ENCODE measurements at regions not wholly inside any gene's neighbourhood (a gene's known extent, or its start where the extent isn't known, plus 50 kb on each side); places are given as distances from the start of the nearest gene placed in this dataset.
"Not testable (repeated sequence)": the region's sequence is repeated elsewhere in the genome, so short reads cannot be mapped to it uniquely, and the experiment has no call there.

DNA sequence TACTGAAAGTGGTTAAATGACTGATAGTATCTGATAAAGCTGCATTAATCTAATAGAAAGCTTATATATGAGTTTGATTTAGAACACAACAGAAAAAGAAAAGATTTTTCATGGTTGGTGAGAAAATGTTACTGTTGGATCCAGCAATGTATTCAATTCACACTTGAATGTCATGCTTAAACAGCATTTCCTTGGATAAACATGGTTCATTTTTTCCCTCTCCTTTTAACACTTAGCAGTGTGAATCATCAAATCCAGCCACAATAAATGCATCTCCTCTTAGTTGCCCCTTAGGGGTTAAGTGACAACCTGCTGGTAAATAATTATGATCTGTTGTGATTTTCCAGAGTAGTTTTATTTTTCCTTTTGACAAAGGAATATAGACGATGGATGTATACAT lies 74.9 kb upstream of the GRIP1 start:
- Mint-ChIP-seq H3K9me3 (peaks cover 0 to 2% of the 10 kb centered on the region in 2 donors), H3K27ac (no peak overlapping the region), H3K4me1 (peaks cover 7 to 9% of the 10 kb centered on the region in 2 donors), H3K36me3 (no peaks in the 10 kb centered on the region), H3K27me3 (peaks cover 6 to 21% of the 10 kb centered on the region in 2 donors), H3K4me3 (no peak overlapping the region)
- DNase-seq: no peak
- no peak for ATAC-seq (replicated peaks)

DNA sequence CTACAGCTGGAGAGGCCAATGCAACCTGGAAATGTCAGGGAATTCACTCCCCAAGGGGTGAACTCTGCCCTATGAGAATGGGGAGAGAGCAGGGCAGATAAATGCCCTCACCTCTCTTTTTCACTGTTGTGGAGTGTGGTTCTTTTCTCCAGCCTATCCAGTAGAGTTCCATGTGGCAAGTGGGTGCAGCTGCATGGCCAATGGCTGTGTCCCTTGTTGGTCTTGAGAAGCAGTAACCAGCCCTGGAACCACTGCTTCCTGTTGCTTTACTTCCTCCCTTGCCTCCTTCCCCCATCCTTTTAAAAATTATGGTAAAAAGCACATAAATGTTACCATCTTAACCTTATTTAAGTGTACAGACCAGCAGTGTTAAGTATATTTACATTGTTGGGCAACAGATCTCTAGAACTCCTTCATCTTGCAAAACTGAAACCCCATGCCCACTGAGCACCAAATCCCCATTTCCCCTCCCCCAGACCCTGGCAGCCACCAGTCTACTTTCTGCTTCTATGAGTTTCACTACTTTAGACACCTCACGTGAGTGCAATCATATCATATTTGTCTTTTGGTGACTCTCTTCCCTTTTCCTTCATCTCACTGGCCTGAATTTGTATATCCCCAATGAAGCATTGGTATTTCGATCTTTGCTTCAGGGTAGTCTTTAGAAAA lies 77.0 kb upstream of the GRIP1 start:
- no peak overlapping the region for H3K4me3 Mint-ChIP-seq
- H3K9me3 Mint-ChIP-seq: peaks cover 0 to 2% of the 10 kb centered on the region in 2 donors
- H3K36me3 Mint-ChIP-seq: no peaks in the 10 kb centered on the region
- no peak for DNase-seq
- peaks cover 7 to 9% of the 10 kb centered on the region in 2 donors for H3K4me1 Mint-ChIP-seq
- no peak for ATAC-seq (replicated peaks)
- H3K27me3 Mint-ChIP-seq: peaks cover 8 to 10% of the 10 kb centered on the region in 2 donors
- no peak overlapping the region for H3K27ac Mint-ChIP-seq

GRCh38 chr12:66756631-66757030 lies 77.8 kb upstream of the GRIP1 start:
- DNase-seq (no peak), ATAC-seq (replicated peaks) (peak in 1 of 2 donors; percentile 33)
- Mint-ChIP-seq H3K4me1 (peaks cover 7 to 9% of the 10 kb centered on the region in 2 donors), H3K27me3 (peaks cover 15 to 16% of the 10 kb centered on the region in 2 donors), H3K4me3 (no peak overlapping the region), H3K9me3 (peaks cover 0 to 7% of the 10 kb centered on the region in 2 donors), H3K36me3 (no peaks in the 10 kb centered on the region), H3K27ac (no peak overlapping the region)

- H3K4me3 Mint-ChIP-seq; H3K36me3 Mint-ChIP-seq; DNase-seq; H3K4me1 Mint-ChIP-seq; H3K27ac Mint-ChIP-seq; ATAC-seq (replicated peaks); H3K9me3 Mint-ChIP-seq: not testable (repeated sequence)
- H3K27me3 Mint-ChIP-seq: peaks cover 11 to 14% of the 10 kb centered on the region in 2 donors
Observed at GRCh38 chr12:66760122-66760521, 81.2 kb upstream of the GRIP1 start.

DNA sequence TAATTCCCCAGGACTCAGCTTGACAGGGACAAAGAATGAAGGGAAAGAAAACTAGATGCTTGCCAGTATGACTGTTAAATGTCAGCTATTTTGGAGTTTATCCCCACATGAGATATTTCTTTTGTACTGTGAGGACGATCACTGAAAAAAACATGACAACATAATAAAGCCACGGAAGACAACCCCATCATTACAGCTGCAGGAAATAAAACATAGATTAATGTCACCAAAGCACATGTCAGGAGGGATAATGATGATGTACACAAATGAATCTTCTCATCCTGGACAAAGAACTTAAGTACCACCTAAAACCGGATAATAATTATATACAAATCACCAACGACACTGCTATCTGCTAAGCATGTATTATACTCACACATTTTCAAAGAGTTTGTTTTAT lies 84.6 kb upstream of the GRIP1 start:
- ATAC-seq (replicated peaks): no peak
- peaks cover 11 to 12% of the 10 kb centered on the region in 2 donors for H3K27me3 Mint-ChIP-seq
- H3K4me1 Mint-ChIP-seq: peaks cover 0 to 2% of the 10 kb centered on the region in 2 donors
- H3K9me3 Mint-ChIP-seq: peaks cover 0 to 5% of the 10 kb centered on the region in 2 donors
- DNase-seq: no peak
- H3K27ac Mint-ChIP-seq: no peak overlapping the region
- H3K36me3 Mint-ChIP-seq: no peaks in the 10 kb centered on the region
- no peak overlapping the region for H3K4me3 Mint-ChIP-seq

- ATAC-seq (replicated peaks) (no peak), DNase-seq (no peak)
- Mint-ChIP-seq H3K4me3 (no peak overlapping the region), H3K27me3 (peaks cover 11 to 19% of the 10 kb centered on the region in 2 donors), H3K9me3 (peaks cover 0 to 5% of the 10 kb centered on the region in 2 donors), H3K27ac (no peak overlapping the region), H3K36me3 (peaks cover 0 to 1% of the 10 kb centered on the region in 2 donors), H3K4me1 (peaks cover 7% of the 10 kb centered on the region in 2 donors)
Observed at GRCh38 chr12:66765204-66765603, 86.3 kb upstream of the GRIP1 start.

GRCh38 chr12:66767536-66767935 lies 88.7 kb upstream of the GRIP1 start:
- DNase-seq (no peak), ATAC-seq (replicated peaks) (no peak)
- no peaks in the 10 kb centered on the region for H3K9me3 Mint-ChIP-seq
- H3K27ac Mint-ChIP-seq: no peak overlapping the region
- H3K4me1 Mint-ChIP-seq: peaks cover 7% of the 10 kb centered on the region in 2 donors
- no peak overlapping the region for H3K4me3 Mint-ChIP-seq
- H3K27me3 Mint-ChIP-seq: peaks cover 0 to 14% of the 10 kb centered on the region in 2 donors
- H3K36me3 Mint-ChIP-seq: peaks cover 0 to 1% of the 10 kb centered on the region in 2 donors

GRCh38 chr12:66768293-66768692 lies 89.4 kb upstream of the GRIP1 start:
- no peak for DNase-seq
- peaks cover 7% of the 10 kb centered on the region in 2 donors for H3K4me1 Mint-ChIP-seq
- peak in 1 of 2 donors; percentile 65 for ATAC-seq (replicated peaks)
- peaks cover 0 to 1% of the 10 kb centered on the region in 2 donors for H3K36me3 Mint-ChIP-seq
- no peak overlapping the region for H3K4me3 Mint-ChIP-seq
- H3K27ac Mint-ChIP-seq: no peak overlapping the region
- H3K9me3 Mint-ChIP-seq: no peaks in the 10 kb centered on the region
- peaks cover 0 to 11% of the 10 kb centered on the region in 2 donors for H3K27me3 Mint-ChIP-seq

GRCh38 chr12:66774929-66775328 lies 96.1 kb upstream of the GRIP1 start:
- Mint-ChIP-seq H3K27ac (no peak overlapping the region), H3K4me3 (no peak overlapping the region), H3K36me3 (no peaks in the 10 kb centered on the region), H3K27me3 (peaks cover 8 to 15% of the 10 kb centered on the region in 2 donors), H3K9me3 (no peaks in the 10 kb centered on the region), H3K4me1 (peaks cover 0 to 11% of the 10 kb centered on the region in 2 donors)
- DNase-seq (no peak), ATAC-seq (replicated peaks) (no peak)

GRCh38 chr12:66775871-66776270 lies 97.0 kb upstream of the GRIP1 start:
- H3K36me3 Mint-ChIP-seq: no peaks in the 10 kb centered on the region
- DNase-seq: no peak
- no peak overlapping the region for H3K27ac Mint-ChIP-seq
- no peak for ATAC-seq (replicated peaks)
- peaks cover 8 to 15% of the 10 kb centered on the region in 2 donors for H3K27me3 Mint-ChIP-seq
- peaks cover 0 to 11% of the 10 kb centered on the region in 2 donors for H3K4me1 Mint-ChIP-seq
- H3K9me3 Mint-ChIP-seq: no peaks in the 10 kb centered on the region
- H3K4me3 Mint-ChIP-seq: no peak overlapping the region

DNA sequence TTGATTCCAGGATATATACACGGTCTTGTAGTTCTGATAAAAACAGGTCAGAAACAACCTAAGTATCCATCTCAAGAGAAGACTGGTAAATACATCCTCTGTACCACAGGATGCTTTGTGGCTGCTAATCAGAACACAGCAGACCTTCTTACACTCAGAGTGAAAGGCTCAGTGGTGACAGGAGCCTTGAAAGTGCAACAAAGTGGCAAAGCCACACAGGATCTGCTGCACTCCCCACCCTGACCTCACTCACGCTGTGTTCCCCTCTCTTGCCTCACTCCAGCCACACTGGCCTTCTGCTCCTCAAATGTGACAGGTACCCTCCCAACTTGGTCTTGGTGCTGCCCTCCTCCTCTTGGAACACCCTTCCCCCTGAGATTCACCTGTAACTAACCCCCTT lies 98.1 kb upstream of the GRIP1 start:
- ATAC-seq (replicated peaks): peak; percentile 78 to 81
- peaks cover 0 to 11% of the 10 kb centered on the region in 2 donors for H3K4me1 Mint-ChIP-seq
- DNase-seq: no peak
- H3K27ac Mint-ChIP-seq: no peak overlapping the region
- peaks cover 8 to 15% of the 10 kb centered on the region in 2 donors for H3K27me3 Mint-ChIP-seq
- no peak overlapping the region for H3K4me3 Mint-ChIP-seq
- H3K9me3 Mint-ChIP-seq: no peaks in the 10 kb centered on the region
- H3K36me3 Mint-ChIP-seq: no peaks in the 10 kb centered on the region

DNA sequence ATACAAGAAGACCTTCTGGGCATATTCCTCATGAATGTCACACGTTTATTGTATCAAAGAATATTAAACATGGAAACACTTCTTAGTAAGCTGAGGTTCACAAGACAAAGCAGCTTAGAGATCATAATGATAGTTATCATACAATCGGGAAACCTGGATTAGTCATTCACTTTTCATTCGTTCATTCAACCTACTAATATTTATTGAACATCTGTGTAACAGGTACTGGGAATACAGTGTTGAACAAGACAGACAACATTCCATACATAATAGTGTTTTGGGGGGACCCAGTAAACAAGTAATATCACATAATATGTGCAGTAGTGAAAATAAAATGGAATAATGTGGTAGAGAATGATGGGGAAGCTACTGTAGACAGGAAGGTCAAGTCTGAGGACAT lies 100.6 kb upstream of the GRIP1 start:
- no peak for ATAC-seq (replicated peaks)
- Mint-ChIP-seq H3K4me1 (peaks cover 0 to 11% of the 10 kb centered on the region in 2 donors), H3K27ac (no peak overlapping the region), H3K9me3 (no peaks in the 10 kb centered on the region), H3K27me3 (peaks cover 8 to 15% of the 10 kb centered on the region in 2 donors), H3K4me3 (no peak overlapping the region), H3K36me3 (no peaks in the 10 kb centered on the region)
- no peak for DNase-seq

DNA sequence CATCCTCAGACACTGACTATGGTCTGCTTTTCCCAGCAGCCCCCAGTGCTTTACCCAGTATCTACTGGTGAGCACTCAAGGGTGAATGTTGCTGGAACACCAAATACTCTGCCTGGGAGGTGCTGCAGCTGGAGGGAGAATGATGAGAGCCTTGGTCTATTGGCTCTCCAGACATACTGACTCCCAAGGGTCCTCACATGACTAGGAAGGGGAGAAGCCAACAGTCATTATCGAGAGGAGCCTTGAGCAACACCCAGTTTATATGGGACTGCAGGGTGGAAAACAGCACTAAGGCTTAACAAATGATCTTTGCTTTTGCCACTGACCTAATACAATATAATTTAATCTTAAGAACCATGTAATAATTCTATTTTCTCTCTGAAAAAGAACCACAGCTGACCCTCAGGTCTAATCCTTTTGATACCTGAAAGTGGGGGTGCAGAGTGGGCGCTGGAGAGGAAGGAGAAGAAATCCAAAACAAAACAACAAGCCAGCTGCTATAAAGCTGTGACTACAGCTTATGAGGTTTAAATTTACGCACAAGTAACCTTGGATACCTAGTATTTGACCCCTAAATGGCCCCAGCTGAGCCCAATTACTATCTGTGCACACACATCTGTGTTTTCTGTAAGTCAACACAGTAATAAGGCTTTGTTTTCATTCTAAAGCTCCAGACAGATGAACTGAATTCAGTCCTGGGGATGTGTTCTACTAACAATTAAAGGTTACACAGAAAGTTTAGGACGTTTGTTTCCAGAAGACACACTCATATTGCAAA lies 107.8 kb upstream of the GRIP1 start:
- Mint-ChIP-seq H3K4me1 (no peaks in the 10 kb centered on the region), H3K4me3 (no peak overlapping the region), H3K36me3 (no peaks in the 10 kb centered on the region), H3K27ac (no peak overlapping the region), H3K27me3 (peaks cover 0 to 4% of the 10 kb centered on the region in 2 donors), H3K9me3 (no peaks in the 10 kb centered on the region)
- ATAC-seq (replicated peaks) (no peak), DNase-seq (no peak)

DNA sequence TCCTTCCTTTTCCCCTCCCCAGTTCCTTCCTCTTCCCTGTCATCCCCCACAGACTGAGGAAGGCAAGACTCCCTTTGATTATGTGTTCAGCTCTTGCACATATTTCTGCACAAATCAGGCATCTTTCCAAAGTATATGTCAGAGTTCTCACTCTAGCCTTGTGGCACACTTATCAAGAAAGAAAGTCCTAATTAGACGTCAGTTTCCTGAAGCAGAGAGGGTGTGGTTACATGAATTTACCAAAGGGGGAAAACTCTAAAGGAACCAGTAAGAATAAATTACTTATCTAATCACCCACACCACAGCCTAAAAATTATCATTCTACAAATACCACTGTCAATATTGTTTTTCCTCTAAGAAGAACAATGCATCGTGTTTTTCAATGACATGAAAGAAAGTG lies 120.7 kb upstream of the GRIP1 start:
- ATAC-seq (replicated peaks) (no peak), DNase-seq (no peak)
- Mint-ChIP-seq H3K36me3 (no peaks in the 10 kb centered on the region), H3K27ac (no peak overlapping the region), H3K9me3 (no peaks in the 10 kb centered on the region), H3K27me3 (peaks cover 5 to 8% of the 10 kb centered on the region in 2 donors), H3K4me1 (no peaks in the 10 kb centered on the region), H3K4me3 (no peak overlapping the region)

GRCh38 chr12:66800046-66800445 lies 121.2 kb upstream of the GRIP1 start:
- no peaks in the 10 kb centered on the region for H3K9me3 Mint-ChIP-seq
- no peak overlapping the region for H3K4me3 Mint-ChIP-seq
- ATAC-seq (replicated peaks): no peak
- H3K4me1 Mint-ChIP-seq: no peaks in the 10 kb centered on the region
- no peak overlapping the region for H3K27ac Mint-ChIP-seq
- H3K27me3 Mint-ChIP-seq: peaks cover 5 to 8% of the 10 kb centered on the region in 2 donors
- no peak for DNase-seq
- no peaks in the 10 kb centered on the region for H3K36me3 Mint-ChIP-seq

Data from stimulated activated naive B cell treated with anti-CD40 and anti-IgM and Interleukin-4, amounts not matched to agents 10 μg/mL and 1 μg/mL and 100 μg/mL, for 72 hours (primary cell).